Left forelimb (tissue), 1 donor: ENCODE measurements at regions not wholly inside any gene's neighbourhood (a gene's known extent, or its start where the extent isn't known, plus 50 kb on each side); places are given as distances from the start of the nearest gene placed in this dataset.

ENCODE experiments used
- DNase-seq: peaks from one replicate; pipeline ENCODE4 v3.0.0-alpha.2; 2018; ENCODE audit warnings: low spot score

DNA sequence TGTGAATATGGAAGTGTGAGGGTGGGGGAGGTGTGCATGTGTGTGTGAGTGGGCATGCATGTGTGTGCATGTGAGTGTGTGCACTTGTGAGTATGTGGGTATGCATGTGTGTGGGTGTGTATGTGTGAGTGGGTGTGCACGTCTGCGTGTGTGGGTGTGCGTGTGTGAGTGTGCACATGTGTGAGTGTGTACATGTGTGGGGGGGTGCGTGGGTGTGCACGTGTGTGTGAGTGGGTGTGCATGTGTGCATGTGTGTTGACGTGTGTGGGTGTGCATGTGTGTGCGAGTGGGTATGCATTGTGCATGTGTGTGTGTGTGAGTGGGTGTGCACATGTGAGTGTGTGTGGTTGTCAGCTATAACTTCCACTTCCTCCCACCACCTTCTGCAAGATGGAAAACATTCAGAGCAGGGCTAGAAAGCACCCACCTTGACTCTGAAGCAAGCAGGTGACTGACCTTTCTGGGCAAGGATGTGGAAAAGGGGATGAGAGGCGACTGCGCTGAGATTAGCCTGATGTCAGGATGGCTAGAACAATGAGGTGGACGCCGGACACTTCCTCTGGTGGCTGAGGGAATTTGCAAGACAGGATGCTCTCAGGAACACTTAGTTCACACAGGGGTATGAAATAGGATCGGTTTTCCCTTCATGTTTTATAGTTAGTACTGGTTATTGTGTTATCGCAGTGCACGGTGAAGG, 103.6 kb downstream of the ACKR3 start:
- DNase-seq = peak; percentile 28

DNA sequence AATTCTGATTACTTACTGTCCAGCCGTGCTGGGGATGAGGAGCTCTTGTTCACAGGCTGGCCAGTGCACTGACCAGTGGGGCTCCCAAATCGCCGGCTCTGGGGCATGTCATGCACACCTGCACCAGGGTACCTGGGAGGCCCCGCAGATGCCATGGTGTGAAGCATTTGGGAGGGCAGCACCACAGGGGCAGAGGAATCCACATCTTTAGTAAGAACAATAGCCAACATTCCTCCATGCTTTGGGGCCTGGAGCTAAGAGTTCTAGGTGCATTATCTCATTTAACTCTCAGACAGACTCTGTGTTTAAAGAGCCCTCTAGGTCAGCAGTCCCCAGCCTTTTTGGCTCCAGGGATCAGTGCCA, 104.2 kb downstream of the ACKR3 start:
- no peak for DNase-seq

DNA sequence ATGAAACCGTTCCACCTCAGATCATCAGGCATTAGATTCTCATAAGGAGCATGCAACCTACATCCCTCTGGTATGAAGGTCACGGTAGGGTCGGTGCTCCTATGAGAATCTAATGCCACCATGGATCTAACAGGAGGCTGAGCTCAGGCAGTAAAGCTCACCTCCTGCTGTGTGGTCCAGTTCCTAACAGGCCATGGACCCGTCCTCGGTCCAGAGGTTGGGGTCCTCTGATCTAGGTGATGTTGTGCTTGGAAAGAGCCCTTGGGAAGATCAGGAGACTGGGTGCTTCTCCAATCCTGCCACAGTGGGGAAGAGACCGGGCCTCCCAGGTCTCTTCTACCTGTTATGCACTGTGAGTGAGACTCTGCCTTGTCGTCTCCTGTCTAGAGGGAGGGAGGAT, 104.6 kb downstream of the ACKR3 start:
- peak; percentile 59 for DNase-seq

DNA sequence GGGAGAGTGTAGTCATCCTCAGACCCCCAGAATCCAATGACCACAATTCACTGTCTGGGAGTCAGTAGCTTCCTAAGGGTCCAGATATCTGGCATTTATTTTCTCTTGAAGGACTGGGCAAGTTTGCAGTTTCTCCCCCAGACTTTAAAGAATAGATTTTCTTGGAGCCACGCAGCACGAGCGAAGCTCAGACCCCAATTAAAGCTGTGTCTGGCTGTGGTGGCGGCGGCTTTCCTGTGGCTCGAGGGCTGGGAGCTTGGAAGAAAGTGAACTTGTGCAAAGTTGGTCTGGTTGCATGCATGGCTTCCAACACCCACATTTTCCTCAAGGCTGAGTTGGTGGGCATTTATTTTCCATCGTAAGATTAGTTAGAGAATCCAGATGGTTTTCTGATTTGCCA, 105.0 kb downstream of the ACKR3 start:
- DNase-seq = peak; percentile 34

DNA sequence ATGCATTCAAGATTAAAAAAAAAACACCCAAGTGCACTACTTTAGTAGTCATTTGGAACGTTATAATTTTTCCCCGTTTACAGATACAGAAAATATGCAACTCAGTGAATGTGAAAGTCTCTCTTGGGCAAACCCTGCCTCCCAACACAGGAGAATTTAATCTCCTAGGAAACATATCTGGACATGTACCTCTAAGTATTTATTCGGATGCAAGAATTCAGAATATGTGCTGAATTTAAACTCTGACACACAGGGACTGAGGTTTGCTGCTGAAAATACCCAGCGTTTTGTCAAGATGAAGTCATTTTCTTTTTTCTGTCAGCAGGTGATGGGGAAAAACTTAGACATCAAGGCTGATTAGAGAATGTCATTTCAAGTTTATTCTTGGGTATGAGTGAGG, 105.4 kb downstream of the ACKR3 start:
- peak; percentile 4 for DNase-seq

DNA sequence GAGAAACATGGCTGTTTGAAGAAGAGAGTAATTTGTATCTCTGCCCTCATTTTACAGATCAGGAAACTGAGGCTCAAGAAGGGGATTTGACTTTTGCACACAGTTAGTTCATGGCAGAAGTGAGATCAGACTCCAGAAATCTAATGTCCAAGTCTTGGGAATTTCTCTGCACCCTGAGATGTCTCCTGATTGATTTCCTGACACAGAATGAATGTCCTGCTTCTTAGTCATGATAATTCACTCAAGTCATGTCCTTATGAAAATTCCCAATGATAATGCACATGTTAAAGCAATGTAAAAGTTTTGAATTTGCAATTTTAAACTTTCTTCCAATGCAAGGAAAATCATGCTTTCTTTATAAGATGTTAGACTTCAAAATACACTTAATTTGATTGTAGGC, 105.9 kb downstream of the ACKR3 start:
- DNase-seq = no peak

DNA sequence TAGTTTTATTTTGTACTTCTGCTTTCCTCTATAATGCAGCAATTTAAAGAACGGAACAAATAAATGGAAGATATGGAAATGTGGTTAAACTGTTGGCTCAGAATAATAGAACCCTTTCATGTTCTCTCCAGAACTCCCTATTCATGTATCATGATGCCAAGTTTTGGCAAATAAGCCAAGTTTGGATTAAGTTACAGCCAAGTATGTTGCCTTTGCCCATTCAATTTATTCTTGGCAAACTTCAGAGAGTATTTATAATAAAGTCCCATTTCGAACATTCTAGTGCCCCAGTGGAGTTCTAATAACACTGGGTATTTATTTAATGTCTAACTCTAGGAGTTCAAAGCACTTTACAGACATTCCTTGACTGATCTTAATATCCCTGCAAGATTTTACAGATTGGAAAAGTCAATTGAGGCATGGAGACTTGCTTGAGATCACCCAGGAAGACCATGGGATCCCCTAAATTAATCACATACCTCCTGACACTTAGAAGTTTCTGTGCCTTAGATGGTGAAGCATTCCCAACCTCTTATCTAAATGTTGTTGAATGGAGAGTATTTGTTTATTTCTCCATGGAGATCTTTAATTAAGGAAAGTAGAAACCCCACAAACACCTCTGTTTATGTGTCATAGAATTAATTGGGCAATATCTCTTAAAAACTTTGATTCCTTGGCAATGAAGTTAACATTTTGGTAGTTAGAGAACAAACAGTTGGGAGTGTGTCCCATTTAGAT, 106.7 kb downstream of the ACKR3 start:
- no peak for DNase-seq

DNA sequence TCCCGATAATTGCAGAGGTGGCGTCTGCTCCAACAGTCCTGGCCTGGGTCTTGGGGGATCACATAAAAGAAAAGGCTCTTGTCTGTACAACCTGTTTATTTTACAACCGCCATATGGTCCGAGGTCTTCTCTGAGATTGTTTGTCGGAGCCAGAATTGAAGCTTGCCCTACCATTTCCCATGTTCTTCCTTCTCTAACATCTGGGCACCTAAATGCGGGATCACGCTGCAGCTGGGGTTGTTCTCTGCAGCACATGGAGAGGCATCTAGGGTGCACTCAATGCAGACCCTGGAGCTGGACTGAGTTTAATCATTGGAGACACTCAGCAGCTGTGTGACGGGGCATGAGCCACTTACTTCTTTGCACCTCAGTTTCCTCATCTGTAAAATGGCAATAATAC, 107.7 kb downstream of the ACKR3 start:
- no peak for DNase-seq

DNA sequence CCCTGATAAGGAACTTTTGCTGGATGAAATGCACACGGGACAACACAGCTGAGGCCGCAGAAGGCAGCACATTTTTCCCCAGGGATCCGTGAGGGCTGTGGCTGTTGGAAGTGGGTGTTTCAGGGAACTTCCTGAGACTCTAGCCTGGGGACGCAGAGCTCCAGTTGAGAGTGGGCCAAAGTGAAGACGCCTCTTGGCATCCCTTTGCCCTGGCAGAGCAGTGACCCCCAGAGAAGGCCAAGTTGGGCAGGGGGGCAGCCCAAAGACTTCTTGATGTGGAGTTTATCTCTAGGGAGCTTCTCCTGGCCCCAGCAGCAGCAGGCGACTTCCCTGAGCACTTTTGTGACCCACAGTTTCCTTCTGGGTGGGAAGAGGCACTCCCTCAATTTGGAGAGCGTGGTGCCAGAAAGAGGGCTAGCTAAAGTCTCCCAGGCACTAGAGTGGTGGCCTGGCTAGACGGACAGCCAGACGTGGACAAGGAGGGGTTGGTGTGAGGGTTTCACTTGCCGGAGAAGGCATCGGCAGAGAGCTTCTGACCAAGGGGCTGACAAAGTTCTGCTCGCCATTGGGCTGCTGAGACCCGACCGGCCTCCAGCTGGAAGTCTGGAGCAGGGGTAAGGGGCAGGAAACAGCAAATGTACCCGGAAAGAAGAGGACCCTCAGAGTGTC, 108.8 kb downstream of the ACKR3 start:
- peak; percentile 23 for DNase-seq

DNA sequence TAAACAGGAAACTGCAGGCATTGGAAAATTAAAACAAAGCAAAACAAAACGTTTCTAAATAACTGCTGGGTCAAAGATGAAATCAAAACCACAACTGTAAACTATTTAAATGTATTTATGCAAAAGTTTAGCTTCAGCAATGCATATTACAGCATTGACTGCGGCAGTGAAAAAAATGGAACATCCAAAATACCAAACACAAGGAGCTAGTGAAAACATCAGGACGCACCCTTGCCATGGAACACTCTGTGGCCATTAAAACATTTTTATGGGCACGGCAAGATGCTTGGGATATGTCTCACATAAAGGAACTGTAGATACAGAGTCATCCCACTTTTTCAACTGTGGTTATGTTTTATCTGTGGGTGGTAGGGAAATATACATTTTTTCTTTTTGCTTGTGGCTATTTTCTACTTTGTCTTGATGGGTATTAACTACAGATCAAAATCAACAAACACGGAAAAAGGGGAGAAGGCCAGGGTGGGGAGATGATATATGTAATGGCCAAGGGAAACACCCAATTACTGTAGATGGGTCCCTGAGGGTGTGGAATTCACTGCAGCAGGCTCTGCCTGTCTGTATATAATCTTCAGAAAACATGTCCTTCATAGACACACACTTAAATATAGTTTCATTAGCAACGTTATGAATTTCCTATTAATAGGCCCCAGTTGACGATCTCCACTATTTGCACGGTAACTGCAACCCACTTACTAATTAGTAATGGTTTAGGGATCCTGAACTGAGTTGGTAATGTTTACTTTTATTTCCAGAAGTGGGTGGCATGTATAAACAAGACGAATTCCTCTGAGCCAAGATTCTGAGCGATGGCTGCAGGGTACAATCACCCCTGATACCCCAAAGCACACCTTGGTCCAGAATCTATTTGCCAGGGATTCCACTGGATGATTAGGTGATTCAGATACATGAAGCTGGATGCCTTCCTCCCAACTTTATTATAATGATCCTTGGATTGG, 110.5 kb downstream of the ACKR3 start:
- no peak for DNase-seq

DNA sequence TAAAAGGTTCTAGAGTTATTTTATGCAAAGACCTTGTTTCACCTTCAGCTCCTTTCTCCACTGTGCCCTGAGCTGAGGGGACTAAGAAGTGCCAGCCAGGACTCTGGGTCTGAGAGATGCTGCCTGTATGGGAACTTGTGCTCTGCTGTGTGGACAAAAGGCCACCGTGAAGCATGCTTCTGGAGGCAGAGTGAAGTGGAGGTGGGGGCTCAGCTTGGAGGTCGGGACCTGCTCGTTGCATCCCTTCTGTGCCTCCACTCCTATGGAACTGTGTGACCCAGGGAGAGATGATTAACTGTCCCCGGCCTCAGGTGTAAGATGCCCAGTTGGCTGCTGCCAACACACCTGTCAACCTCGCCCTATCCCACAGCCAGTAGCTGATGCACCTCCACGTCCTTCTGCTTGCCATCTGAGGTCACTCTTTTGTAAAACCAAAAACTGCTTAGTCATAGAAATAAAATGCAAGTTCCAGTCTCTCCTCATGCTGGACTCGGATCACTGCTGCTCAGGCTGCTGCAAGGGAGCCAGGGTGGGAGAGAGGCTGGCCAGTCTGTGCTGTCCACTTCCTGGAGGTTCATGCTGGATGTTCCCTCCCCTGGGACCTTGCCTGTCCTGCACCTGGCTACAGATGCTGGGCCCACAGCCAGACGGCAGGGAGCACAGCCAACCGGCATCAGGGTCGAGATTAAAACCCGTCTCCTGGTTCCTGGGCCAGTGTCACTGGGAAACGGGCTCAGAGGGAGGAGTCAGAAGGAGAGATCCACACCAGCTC, 113.2 kb downstream of the ACKR3 start:
- DNase-seq = peak; percentile 62

DNA sequence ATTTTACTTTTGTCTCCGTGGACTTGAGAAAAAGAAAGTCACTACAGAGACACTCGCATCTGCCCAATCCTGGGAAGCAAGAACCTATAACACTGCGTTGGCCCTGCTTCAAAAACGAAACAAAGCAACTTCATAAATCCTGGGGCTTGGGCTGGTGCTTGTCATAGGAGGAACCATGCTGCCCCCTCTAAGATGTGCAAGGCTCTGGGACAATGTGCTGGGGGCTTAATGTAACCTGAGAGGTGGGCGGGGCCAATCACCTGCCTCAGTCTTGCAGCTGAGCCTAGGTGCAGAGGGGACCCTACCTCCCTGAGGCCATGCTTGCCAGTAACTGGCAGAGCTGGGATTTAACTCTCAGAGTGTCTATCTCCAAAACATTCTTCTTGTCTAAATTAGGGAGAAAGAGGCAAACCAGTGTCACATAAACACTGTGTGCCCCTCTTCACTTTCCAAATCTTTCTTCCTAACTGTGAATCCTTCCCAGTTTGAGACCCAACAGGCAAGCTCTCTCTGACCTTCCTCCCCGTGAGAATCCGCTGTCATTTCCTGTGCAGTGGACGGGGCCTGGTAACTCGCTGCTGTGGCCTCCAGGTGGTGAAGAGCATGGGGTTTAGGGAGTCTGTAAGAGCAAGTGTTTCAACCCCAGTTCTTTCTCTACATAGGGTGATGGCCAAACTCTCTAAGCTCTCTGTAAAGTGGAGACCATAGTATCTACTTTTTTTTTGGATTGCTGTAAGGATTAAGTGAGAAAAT, 115.1 kb downstream of the ACKR3 start:
- no peak for DNase-seq

DNA sequence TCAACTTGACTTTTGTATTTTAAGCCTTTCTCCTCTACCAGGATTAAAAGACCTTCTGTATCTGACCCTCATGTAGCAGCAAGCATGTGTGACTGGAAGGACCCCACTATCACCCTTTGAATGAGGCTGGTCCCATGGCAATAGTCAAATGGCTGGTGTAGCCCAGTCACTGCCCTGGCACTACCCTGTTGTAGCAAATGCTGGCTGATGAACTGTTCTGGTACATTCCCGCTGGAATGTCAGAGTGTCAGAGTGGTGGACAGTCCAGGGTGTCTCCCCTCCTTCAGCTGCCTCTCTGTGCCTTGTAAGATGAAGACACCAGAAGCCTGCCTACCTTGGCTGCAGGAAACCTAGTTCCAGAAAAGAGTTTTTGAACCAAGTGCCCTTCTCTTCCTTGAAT, 115.7 kb downstream of the ACKR3 start:
- DNase-seq = no peak

DNA sequence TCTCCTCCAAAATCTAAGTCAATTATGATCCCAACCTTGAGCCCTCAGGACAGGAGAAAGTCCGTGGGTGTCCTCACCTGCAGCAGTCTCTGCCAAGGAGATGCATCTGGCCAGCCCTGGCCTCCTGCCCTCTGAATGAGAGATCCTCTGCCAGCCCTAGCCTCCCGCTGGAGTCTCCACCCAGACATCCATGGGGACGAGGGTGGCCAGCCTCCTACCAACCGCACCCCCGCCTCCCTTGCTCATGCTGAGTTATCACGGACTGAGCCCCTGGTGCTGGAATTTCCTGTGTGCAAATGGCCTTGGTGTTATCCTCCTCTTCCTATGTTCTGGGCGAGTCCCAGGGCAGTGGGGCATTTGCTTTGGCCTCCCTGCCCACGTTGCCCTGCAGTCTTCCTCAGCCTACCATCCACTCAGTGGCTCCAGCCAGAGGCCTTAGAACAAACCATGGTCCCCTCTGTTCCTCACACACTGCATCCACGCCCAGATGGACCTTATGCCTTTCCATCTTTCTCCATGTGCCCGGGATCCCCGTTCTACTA, 116.4 kb downstream of the ACKR3 start:
- DNase-seq = no peak

DNA sequence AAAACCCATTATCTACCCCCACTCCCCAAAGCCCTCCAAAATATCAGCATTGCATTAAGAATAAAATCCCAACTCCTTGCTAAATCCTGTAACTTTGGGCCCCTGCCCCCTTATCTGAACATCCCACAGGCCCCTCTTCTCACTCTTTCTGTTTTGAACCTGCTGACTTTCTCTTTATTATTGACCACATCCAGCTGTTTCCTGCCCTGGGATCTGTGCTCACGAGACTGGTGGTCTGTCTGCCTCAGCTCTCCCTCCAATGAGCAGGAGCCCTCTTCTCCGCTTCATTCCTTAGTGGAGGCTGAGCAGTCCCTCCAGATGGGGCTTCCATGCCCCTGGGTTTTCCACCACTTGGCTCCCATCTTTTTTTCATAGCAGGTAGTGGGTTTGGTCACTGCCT, 116.9 kb downstream of the ACKR3 start:
- no peak for DNase-seq

DNA sequence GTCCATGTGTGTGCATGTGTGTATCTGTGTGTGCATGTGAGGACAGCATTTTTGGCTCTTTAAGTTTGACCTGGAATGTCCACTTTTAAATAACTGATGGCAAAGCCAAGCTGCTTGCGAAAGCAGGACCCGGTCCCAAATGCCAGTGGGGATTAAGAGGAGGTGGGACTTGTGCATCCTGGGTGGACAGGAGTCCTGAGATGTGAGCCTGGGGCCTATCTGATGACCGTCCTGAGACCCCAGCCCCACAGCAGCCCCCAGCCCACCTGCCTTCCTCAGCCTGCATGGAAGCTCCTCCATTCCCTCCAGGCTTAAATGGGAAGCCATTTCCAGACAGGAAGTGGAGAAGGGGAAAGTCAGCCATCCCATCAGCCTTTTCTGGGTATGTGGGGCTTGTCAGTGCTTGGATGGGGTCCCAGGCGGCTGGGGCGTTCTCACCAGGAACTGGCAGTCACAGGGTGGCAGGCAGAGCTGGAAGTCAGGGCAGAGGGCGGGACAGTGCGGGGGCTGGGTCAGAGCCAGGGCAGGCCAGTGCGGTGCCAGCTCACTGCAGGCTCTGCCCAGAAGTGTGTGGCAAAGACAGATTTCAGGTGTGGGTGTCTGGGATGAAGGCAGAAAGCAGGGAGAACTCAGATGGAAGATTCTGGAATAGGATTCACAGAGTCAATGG, 117.8 kb downstream of the ACKR3 start:
- no peak for DNase-seq

DNA sequence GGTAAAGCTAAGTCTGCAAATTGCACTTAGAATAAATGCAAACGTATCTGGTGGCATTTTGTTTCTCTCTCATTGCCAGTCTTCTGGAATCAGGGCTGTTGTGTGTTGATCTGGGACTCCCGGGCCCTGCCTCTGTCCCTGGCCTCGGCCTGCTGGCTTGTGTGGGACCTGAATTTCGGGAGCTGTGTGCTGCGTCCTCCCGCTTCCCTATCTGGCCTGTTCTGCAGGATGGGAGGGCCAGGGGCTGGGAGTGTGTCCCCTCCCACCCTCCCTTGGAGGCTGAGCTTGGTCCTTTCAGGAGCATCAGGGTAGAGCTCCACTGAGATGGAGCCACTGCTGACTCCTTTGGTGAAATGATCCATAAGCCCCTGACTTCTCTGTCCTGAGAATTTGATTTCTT, 118.5 kb downstream of the ACKR3 start:
- no peak for DNase-seq

DNA sequence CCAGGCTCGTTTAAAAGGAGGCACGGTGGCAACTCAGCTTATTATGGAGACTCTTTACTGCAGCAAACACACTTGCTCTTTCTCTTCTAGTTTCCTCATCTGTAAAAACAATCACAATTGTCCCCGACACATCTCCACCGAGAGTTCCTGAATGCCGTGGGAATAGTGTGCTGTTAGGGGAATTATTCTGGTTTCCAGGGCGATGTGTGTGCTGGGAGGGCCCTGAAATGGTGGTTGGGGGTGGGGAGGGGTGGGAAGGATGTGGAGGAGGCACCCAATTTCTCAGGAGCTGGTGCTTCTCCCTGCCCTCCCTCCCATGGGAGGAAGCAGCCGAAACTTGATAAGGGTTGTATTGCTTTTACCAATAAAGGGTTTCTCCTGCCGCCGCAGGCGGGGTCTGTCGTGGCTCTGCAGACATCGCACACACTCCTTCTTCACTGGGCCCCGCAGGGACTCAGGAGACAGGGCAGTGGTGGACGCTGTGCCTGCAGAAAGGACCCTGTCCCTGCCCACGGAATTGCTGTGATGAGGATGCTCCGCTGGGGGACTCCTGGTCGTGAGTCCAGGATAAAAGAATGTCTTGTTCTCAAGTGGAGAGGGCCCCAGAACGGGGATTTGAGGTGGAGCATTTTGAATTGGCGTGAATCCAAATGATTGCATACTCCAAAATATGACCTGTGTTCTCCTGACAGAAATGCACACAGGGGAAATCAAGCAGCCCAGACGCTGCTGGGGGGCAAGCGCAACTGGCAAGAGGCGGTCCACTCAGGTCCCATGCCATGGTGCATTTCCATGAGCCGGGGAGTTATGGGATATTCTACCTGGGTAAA, 119.2 kb downstream of the ACKR3 start:
- no peak for DNase-seq

DNA sequence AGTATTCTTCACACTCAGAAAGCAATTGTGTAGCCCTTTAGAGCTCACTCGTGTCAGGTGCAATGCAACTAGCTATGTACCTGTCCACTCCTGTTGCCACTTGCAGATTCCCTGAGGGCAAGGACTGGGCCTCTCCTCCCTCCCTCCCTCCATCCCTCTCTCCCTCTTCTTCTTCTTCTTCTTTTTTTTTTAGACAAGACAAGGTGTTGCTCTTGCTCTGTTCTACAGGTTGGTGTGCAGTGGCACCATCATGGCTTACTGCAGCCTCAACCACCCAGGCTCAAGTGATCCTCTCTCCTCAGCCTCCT, 119.7 kb downstream of the ACKR3 start:
- DNase-seq = no peak
